ENCODE measurements at regions not wholly inside any gene's neighbourhood (a gene's known extent, or its start where the extent isn't known, plus 50 kb on each side); places are given as distances from the start of the nearest gene placed in this dataset.

DNA sequence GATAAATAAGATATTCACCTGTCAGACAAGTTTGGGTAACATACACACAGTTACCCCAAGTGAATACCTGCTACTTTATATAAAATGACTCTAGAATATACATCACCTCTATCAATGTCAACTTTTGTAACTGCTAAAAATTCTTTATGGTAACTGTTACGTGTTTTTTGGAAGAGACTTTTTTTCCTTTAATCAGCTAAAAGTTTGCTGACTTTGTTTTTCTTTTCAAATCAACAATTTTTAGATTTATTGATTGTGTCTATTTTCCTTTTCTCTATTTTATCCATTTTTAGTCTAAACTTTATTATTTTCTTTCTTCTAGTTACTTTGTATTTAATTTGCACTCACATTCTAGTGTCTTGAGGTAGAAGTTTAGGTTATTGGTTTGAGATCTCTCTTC lies 1106.6 kb upstream of the LCORL start:
- TF ChIP-seq POLR2A (IDR thresholded peaks at IDR 0.05) (no peak), CTCF (IDR thresholded peaks at IDR 0.05) (no peak)

Data from adrenal gland (tissue), 5 donors.